Frontal cortex (tissue), 3 donors: ENCODE measurements at regions not wholly inside any gene's neighbourhood (a gene's known extent, or its start where the extent isn't known, plus 50 kb on each side); places are given as distances from the start of the nearest gene placed in this dataset.

Experiments
- DNase-seq, 2 donors: peaks; one replicate each; pipeline ENCODE4 v3.0.0; 2012; ENCODE audit warnings: low spot score in 2 of 2
- FAIRE-seq: peaks from 2 replicates; lab custom pipeline; 2012; peaks lifted over from hg19 to GRCh38; lab: Jason Lieb, UNC
- donor health status: control.
- donor health status: control.
- donor health status: control.

DNA sequence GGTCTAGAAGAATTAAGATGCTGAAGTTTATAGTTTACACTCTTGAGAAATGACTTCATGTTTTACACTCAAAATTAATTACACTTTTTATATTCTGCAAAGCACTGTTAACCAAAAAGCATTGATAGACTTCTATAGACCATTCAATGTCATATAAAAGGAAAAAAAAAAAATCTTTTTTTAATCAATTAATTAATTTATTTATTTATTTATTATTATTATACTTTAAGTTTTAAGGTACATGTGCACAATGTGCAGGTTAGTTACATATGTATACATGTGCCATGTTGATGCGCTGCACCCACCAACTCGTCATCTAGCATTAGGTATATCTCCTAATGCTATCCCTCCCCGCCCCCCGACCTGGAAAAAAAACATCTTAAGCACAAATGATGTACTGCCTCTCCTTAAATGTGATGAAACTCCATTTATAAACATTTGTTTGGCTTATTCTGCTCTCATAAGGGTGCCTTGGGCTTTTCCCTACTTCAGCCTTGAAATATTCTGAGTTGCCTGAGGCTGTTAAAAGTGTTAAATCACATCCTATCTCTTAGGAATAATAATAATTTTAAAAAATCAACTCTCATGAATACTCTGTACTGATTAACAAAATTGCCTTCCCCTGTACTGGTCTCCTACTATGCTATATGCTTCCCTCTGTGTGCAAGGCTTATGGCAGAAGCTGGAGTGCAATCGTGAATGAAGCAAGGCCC lies 466.9 kb downstream of the SOX2 start:
- FAIRE-seq, result peak; percentile 10

DNA sequence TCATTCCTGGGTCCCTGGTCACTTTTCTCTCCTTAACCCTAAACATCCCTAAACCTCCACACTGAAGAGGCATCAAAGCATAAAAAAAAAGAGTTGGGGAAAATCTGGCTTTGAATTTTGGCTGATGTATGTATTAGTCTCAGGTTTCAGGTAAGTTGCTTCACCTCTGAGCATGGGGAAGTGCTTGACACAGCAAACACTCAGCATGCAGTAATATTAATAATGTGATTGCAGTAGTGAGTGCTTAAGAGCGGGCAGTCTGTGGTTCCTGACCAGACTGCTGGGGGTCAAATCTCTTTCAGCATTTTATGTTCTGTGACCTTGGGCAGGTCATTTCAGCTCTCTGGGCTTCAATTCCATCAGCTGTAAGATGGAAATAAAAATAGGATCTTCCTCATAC lies 467.9 kb downstream of the SOX2 start:
- no peak for DNase-seq
- no peak for FAIRE-seq

More for the DNA sequence above, 466.9 kb downstream of the SOX2 start:
- DNase-seq, result no peak

DNA sequence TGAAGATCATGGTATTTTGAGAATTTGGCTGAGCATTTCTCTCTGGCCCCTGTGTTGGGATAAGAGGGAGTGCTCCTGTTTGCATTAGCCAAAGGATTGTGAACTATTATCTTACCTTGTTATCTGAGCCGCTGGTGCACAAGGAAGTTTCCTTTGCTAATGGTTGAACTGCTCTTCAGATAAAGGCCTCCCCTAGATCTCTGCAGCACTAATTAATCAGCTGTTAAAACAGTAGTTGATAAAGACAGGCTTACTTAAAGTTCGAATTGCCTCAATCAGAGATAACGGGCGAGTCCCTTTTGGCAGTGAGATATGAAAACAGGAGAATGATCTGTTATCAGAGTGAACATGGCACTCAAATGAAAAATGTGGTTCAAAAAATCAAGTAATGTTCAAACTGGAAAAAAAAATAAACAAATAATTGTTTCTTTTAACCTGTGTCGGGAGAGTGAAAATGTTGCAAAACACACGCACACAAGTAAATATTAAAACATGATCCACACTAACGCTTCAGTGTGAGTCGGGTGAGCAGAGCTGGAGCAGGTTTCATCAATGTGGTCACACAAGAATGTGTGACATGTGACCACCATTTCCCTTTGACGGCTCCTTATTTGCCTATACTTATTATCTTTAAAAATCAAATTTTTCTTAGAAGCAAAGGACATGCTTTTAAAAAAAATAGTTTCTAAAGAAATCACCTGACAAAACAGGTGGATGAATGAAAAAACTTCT lies 469.1 kb downstream of the SOX2 start:
- FAIRE-seq, result no peak
- no peak for DNase-seq

DNA sequence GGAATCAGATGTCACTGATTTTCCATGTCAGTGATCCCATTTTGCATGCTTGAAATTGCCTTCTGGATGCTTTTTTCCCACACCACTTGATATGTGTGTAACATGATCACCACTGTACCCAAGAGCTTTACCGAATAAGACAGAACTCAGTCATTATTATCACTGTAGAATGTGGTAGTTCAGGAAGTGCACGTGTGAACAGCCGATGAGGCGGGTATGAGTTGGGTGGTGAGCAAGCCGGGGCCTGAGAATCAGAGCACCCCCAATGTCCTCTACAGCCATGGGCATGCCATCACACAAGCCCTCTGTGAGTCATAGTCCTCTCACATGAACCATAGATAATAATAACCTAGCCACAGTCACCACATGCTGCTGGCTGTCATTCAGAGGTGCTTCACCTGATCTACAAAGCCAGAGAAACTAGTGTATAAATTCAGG lies 470.8 kb downstream of the SOX2 start:
- DNase-seq (no peak), FAIRE-seq (no peak)

DNA sequence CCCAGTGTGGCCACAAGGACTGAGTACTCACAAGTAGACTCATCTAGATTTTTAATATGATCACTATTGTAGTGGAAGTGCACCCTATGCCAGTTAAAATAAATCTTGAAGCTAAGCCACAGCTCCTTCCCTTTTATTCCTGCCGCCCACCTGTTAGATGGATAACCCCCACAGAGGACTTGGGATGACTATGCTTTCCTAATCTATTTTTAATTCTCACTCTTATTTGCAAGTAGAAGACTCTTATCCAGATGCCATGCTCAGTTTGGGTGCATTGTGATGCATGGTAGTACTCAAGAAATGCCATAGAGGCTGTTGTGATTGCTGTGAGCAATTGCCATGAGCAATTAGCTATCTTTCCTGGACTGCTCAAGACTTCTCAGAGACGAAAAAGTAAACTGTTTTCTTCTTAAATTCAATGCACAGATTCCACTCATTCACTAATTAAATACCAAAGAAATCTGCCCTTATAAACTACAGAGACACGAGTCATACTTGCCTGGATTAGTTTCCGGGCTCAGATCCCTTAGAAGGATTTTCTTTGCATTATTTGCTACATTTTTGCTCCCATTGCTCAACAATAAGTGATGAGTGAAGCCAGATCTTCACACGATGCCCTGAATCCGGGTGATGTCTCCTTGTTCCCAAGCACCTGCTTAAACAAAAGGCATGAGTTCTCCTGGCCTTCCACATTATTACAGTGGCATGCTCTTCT lies 472.1 kb downstream of the SOX2 start:
- DNase-seq (no peak), FAIRE-seq (no peak)

DNA sequence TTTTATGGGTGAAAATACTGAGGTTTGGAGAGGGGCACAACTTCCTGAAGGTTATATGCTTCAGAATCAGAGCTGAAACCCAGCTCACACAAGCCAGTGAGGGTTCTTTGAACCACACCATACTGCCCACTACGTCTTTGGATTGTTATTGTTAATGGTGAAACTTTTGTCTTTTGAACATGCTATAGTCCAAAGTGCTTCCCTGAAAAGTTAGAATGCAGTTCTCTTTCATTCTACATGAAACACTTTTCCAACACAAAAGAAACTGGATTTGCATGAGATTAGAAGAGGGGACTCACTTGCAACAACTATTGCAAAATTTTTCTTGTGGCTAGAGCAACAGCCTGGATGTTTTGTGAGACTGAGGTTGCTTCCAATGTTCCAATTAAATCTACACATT lies 473.6 kb downstream of the SOX2 start:
- no peak for DNase-seq
- no peak for FAIRE-seq

DNA sequence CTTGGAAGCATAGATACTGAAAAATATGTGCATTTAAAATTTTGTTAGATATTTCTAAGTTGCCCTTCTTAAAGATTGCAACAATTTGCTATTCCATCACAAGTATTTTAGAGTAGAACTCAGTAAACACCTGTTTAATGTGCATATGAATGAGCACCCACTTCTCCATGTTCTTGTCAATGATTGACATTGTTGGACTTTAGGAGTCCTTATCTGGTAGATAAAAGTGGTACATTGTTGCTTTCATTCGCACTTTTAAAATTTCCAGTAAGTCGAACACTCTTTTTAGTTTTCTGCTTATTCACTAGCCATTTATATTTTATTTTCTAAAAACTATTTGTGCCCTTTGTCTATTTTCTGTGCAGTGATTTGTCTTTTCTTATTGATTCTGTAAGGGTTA lies 478.3 kb downstream of the SOX2 start:
- no peak for FAIRE-seq

DNA sequence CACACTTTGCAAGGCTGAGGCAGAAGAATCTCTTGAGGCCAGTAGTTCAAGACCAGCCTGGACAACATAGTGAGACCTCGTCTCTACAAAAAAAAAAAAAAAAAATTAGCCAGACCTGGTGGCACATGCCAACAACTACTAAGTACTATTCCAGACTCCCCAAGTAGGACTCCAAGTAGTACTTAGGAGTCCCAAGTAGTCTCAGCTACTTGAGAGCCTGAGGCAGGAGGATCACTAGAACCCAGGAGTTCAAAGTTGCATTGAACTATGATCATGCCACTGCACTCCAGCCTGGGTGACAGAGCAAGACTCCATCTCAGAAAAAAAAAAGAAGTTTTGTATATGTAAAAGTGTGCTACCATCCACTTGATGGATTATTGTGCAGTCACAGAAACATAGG lies 486.6 kb downstream of the SOX2 start:
- DNase-seq (no peak), FAIRE-seq (no peak)

More for the DNA sequence above, 478.3 kb downstream of the SOX2 start:
- no peak for DNase-seq

DNA sequence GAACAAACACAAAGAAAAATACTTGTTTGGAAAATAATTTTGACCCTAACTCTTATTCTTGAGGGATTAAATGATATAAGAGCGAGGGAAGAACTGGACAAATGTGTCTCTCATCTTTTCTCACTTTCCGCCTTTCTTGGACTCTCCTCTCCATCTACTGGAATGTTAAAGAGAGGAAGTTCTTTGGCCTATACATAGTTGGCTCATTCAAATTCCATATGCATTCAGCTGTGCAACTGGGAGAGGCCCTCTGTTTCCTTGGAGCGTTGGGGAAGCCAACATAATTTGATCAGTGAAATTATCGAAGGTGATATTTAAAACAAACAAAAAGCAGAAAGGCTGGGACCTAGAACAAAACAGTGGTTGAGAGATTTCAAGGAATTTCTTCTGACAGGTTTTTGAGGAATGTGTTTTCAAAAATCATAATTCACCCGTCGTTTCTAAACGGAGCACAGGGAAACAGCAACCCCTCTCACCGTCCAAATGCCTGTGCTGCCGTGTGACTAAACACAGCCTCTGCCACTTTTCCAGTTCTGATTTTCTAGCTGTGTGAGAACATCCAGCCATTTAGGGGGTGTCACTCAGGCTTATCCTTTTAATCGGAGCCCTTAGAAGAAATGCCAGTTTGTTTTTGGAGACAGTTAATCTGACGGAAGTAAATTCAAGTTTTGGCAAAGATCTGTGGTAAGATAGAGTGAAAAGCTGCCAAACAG lies 489.9 kb downstream of the SOX2 start:
- FAIRE-seq (no peak), DNase-seq (no peak)

DNA sequence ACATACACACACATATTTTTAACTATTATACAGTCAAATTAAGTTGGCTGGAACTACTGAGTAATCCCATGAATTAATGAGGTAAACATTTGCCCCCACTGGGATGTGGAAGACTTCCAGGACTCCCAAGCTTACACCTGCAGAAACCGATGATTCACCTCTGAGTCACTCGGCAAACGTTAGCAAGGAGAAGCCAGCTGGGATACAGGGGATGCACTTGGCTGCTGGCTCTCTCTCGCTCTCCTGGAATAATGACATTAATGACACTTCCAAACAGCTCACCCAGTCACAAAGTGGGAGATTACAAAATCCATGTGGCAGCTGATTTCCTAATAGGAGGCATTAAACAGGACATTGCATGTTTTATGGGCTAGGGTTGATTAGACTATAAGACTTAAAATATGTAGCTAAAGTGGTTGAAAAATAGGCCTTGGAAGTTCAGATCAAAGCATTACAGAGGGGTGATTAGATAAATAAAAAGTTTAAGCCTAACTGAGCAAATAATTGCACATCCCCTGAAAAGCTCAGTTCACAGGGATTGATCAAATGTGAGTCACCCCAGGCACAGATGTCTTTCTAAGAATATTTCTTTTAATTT lies 500.9 kb downstream of the SOX2 start:
- DNase-seq (peak in 1 of 2 donors; percentile 6), FAIRE-seq (no peak)

DNA sequence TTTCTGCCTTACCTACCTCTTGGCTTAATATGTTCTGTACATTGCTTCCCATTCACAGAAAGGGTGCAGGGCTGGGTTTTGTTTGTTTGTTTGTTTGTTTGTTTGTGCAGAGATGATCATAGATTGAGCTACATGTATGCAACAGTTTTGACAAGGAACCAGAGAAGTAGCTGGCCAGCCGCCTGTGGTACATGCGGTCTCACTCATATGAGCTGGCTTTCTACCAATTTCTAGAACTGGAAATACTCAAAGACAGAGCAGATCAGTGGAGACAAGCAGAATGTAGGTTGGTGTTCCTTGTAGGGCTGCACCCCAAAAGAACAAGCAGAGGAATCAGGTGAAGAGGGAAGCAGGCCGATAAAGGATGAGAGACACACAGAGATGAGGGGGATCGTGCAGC lies 502.7 kb downstream of the SOX2 start:
- no peak for DNase-seq
- no peak for FAIRE-seq

DNA sequence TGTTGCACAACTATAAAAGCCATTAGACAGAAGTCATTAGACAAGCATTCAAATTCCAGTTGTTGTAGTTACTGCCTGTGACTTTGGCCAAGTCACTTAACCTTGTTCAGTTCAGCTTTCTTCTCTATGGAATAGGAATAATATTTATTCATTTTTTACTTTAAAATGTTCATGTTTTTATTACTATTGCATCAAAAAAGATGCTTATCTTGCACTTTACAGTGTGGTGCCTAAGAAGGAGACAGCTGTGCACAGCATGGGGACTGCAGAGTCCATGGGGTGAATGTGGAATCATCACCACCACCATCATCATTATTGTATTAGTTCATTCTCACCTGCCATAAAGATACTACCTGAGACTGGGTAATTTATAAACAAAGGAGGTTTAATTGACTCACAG lies 504.2 kb downstream of the SOX2 start:
- no peak for DNase-seq
- FAIRE-seq, result no peak

DNA sequence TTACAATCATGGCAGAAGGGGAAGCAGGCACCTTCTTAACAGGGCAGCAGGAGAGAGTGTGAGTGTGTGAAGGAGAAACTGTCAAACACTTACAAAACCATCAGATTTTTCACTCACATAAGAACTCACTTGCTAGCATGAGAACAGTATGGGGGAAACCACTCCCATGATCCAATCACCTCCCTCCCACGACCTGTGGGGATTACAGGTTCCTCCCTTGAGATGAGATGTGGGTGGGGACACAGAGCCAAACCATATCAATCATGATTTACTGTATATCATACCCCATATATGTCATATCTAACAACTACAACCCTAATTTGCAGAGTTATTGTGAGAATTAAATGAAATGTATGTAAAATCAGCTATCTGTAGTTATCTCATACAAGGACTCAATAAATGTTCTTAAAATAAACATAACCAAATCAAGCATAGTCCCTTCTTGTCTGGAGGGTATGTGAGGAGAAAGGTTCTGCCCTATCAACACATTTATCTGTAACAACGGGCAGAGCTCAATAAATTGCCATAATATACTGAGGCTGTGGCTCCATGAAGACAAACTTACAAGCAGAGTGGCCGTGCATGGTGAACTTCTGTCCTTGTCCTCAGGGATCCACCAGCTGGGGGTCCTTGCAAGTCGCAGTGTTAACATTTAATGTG lies 504.7 kb downstream of the SOX2 start:
- FAIRE-seq (no peak), DNase-seq (no peak)

DNA sequence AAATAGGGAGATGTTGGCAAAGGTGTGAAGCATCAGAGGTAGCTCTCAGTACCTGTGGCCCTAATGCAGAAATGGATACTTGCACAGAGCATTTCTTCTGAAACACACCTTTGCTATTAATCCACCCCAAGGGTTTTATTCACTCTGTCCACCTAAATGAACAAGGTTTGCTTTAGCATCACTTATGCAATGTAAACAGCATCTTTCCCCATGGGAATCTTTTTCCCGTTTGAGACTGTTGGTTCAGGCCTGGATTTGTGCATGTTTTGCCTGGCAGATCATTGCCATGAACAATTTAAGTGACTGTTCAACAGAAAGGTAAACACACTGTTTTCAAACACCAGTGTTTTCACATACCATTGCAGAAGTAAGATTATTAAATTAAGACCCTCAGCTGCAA lies 508.3 kb downstream of the SOX2 start:
- FAIRE-seq (no peak), DNase-seq (no peak)

DNA sequence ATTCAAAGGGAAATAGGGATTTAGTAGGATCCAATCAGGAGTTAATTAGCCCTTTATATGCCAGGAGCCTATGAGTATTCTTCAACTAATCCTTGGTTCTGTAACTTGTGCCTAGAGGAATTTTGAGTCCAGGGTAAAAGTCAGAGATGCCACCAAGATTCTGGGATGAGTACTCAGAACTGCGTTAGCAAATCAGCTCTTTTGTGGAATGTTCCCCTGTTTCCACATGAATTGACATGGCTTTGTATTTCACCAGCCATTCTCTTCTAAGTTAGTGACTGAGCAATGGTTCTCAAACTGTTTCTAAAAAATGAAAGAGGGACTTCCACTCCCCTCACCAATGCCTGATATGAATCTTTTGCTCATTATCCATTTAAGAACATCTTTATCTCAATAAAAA lies 508.7 kb downstream of the SOX2 start:
- FAIRE-seq, result no peak

DNA sequence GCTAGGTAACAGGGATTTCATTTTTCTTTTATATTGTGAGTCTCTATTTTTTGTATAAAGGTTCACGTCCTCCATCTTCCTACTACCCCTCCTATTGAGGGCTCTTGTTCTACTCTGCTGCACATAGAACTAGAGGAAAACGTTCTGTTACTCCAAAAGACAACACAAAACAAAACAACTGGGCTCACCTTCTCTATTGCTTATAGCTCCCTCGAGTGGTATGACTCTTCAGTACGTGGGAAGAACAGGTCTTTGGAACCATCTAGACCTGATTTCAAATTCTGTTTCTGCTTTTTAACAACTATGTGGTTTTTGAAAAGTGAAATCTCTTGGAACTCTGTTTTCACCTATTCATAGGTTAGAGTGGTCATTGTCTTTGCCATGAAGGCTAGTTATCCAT lies 515.3 kb downstream of the SOX2 start:
- DNase-seq (no peak), FAIRE-seq (no peak)

More for the DNA sequence above, 508.7 kb downstream of the SOX2 start:
- DNase-seq, result no peak

DNA sequence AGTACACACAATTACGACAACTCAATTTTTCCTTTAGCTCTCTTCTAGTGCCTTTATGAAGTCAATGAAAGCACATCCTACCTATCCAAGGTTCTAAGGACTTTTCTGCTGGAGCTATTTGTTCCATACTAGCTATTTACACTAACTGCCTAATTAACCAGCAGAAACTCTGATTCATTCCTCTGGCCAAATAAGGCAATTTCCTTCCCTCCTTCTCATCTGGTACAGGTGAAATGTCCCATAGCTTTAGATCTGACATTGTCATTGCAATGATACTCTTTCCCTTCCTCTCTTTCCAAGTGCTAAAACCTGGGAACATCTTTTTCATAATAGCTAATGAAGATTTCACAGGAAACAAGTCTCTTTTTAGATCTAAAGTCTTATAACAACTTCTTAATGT lies 521.7 kb downstream of the SOX2 start:
- DNase-seq, result no peak
- FAIRE-seq, result no peak

DNA sequence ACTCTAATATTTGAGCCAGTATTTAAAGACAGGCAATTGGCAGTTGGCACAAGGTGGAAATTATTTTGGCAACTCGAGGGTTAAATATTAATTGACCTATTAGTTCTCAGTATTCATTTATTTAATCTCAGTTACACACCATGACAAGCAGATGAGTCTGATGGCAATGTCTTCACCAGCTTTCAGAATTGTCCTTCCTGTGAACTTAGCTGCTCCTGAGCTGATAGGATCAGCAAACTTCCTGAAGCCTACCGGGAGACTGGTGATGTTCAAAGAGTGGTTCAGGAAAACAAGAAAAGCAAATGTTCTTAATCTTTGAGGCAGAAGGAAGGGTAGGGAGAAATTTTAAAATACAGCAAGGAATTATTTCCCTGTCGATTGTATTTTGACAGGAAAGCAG lies 522.2 kb downstream of the SOX2 start:
- FAIRE-seq (no peak), DNase-seq (no peak)

DNA sequence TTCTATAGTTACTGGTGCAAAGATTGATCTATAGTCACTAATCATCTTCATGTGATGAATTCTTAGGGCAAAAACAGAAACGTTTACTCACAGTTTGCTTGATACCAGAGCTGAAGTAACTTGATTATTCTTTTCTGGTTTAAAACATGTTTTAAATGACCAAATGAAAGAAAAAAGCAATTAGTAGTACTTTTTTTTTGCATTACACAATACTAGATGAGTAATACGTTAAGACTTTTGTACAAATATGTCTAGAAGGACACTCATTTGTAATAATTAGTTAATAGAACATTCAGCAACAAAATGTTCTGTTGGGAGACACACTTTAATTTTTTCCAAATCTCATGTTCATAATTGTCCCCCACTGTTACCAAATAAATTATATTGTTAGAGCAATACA lies 523.2 kb downstream of the SOX2 start:
- DNase-seq, result no peak
- peak; percentile 54 for FAIRE-seq
